Adrenal gland (tissue), 9 donors: ENCODE measurements at regions not wholly inside any gene's neighbourhood (a gene's known extent, or its start where the extent isn't known, plus 50 kb on each side); places are given as distances from the start of the nearest gene placed in this dataset.

ENCODE experiments used
- DNase-seq, 7 donors: peaks; one replicate each; pipeline ENCODE4 v3.0.0-alpha.2; 2019 to 2020
- H3K27ac ChIP-seq, 5 donors: fragments of 200-600 bp; sonication (generic) in 4 of 5; 1 replicate in 3 of 5; 2 replicates in 2 of 5; pipeline versions ENCODE4 v1.5.1 to v1.8.0; 2016 to 2020; ENCODE audit warnings: mild to moderate bottlenecking in 1 of 5
- H3K27me3 ChIP-seq: fragments of 200-600 bp; 2 replicates; pipeline ENCODE4 v1.8.0; 2021
- H3K36me3 ChIP-seq, 2 donors: fragments of 200-600 bp; replicated peaks in 1 of 2; 1 replicate in 1 of 2; 2 replicates in 1 of 2; pipeline versions ENCODE4 v1.5.1 to v1.8.0; 2018 to 2022
- H3K4me1 ChIP-seq, 2 donors: fragments of 200-600 bp; replicated peaks in 1 of 2; 1 replicate in 1 of 2; 2 replicates in 1 of 2; pipeline versions ENCODE4 v1.5.1 to v1.8.0; 2018 to 2021
- H3K4me3 ChIP-seq, 4 donors: fragments of 200-600 bp; sonication (generic) in 3 of 4; one replicate each; pipeline ENCODE4 v1.5.1; 2016 to 2018
- H3K9me3 ChIP-seq, 3 donors: fragments of 200-600 bp; sonication (generic) in 1 of 3; replicated peaks in 1 of 3; 1 replicate in 2 of 3; 2 replicates in 1 of 3; pipeline versions ENCODE4 v1.5.1 to v1.8.0; 2016 to 2021
- POLR2A ChIP-seq, 2 donors: fragments of 450-650 bp; IDR thresholded peaks; one replicate each; pipeline ENCODE4 v1.6.1; 2017; ENCODE audit warnings: antibody characterized with exemption in 2 of 2, mild to moderate bottlenecking in 2 of 2, moderate library complexity in 1 of 2
- WGBS, 4 donors: extraction: QIAGEN DNeasy Blood & Tissue Kit in 2 of 4; methylation state at CpG; one replicate each; pipeline versions ENCODE4 v1.1.5 to v1.1.7; 2013 to 2017; 5-methylcytosine and 5-hydroxymethylcytosine counted together
- intact Hi-C, 2 donors: fragments of 100-400 bp; cut with DNase I; formaldehyde crosslinking; loops; one replicate each; pipeline versions ENCODE4 v1.14.1 to v1.15.0; 2022 to 2023
- TF ChIP-seq, protein P1 (sequence below), 6 experiments: fragments of 450-650 bp in 4 of 6; fragments of 200-600 bp in 2 of 6; sonication (generic) in 1 of 6; IDR thresholded peaks; 1 replicate in 5 of 6; 2 replicates in 1 of 6; pipeline versions ENCODE4 v1.5.1 to v1.8.0; 2016 to 2021; ENCODE audit warnings: antibody characterized with exemption in 6 of 6, mild to moderate bottlenecking in 2 of 6, moderate library complexity in 1 of 6
- donor health status: healthy with polysubstance abuse.
- donor health status: Bipolar disorder and iron deficiency.
- donor health status: DM: yes; HTN: yes; CAD: no.
- donor health status: DM: no; HTN: no; CAD: no.
- donor health status: DM: no; HTN: no; CAD: no.

DNA sequence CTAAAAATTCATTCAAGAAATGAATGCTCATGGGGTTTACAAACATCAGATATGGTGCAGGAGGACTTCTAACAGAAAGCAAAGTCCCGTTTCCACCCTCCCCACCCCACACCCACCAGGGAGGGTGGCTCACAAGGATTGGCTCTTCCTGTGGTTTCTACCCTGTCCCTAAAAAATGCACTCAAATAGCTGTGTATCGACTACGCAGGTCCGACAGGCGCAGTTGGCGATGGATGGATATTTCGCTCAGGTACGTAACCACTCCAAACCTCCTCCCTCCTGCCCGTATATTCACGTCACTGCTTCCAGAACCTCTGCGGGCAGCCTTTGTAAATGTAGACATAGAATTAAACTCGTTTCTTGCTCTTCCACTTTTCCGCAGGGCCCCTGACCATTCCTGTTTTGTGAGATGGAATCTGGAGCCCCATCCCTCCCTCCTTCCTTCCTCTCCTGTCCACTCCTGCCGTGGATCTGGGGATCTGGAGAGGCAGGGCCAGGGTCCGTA, 264.3 kb downstream of the BMP7 start:
- DNase-seq: no peak
- no peaks in the 10 kb centered on the region for H3K4me1 ChIP-seq
- no peak overlapping the region for H3K27ac ChIP-seq
- H3K36me3 ChIP-seq: no peaks in the 10 kb centered on the region
- peaks cover 0 to 7% (median 0%) of the 10 kb centered on the region in 3 donors for H3K9me3 ChIP-seq
- 71 to 75% (median 73%) methylated on average over 15 of the region's 15 CpGs for WGBS, 4 donors
- no peak for TF ChIP-seq POLR2A (IDR thresholded peaks at IDR 0.05)
- TF ChIP-seq, protein P1, sequence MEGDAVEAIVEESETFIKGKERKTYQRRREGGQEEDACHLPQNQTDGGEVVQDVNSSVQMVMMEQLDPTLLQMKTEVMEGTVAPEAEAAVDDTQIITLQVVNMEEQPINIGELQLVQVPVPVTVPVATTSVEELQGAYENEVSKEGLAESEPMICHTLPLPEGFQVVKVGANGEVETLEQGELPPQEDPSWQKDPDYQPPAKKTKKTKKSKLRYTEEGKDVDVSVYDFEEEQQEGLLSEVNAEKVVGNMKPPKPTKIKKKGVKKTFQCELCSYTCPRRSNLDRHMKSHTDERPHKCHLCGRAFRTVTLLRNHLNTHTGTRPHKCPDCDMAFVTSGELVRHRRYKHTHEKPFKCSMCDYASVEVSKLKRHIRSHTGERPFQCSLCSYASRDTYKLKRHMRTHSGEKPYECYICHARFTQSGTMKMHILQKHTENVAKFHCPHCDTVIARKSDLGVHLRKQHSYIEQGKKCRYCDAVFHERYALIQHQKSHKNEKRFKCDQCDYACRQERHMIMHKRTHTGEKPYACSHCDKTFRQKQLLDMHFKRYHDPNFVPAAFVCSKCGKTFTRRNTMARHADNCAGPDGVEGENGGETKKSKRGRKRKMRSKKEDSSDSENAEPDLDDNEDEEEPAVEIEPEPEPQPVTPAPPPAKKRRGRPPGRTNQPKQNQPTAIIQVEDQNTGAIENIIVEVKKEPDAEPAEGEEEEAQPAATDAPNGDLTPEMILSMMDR (IDR thresholded peaks at IDR 0.05): no peak
- intact Hi-C loops: no loop called here
- peaks cover 4% of the 10 kb centered on the region for H3K27me3 ChIP-seq
- H3K4me3 ChIP-seq: no peak overlapping the region

DNA sequence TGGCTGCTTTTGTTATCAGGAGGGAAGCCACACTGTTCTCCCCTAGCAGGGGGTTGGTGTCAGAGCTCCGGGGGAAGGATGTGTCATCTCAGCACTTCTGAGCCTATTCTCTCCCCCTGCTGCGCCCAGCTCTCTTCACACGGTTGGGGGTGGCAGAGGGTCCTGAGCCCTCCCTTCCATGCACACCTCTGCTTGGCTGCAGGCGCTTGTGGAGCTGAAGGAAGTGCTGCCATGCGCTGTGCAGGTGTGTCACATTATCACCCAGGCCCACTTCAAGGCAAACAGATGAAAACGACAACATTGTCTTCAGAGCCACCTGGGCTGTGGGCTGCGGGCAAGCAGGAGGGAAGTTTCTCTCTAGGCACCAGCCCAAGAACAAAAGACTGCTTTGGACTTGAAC, 263.4 kb downstream of the BMP7 start:
- H3K9me3 ChIP-seq: peaks cover 0 to 7% (median 0%) of the 10 kb centered on the region in 3 donors
- TF ChIP-seq POLR2A (IDR thresholded peaks at IDR 0.05): no peak
- TF ChIP-seq, protein P1 (IDR thresholded peaks at IDR 0.05): no peak
- no peak overlapping the region for H3K27ac ChIP-seq
- H3K27me3 ChIP-seq: peaks cover 4% of the 10 kb centered on the region
- H3K36me3 ChIP-seq: no peaks in the 10 kb centered on the region
- no peak for DNase-seq
- 30 to 44% (median 39%) methylated on average over 3 to 7 of the region's 7 CpGs for WGBS, 4 donors
- H3K4me1 ChIP-seq: no peaks in the 10 kb centered on the region
- H3K4me3 ChIP-seq: no peak overlapping the region
- intact Hi-C loops: no loop called here

DNA sequence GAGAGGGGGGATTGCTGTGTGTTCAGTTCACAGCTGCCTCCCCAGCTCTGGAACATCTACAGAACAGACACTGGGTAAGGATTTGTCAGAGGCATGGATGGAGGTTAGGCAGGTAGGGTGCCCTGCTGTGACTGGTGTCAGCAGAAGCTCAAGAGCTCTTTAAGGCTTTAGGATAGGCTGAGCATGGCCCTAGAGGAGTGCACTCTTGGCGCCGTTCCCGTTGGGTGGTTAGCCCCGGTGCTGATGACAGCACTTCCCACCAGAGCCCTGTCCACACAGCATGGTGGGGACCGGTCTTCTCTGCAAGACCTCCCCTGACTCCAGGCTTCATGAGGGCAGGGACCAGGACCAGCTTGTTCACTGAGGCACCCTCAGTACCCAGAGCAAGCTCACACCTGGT, 262.0 kb downstream of the BMP7 start:
- Histone ChIP-seq H3K36me3 (no peaks in the 10 kb centered on the region), H3K4me3 (no peak overlapping the region), H3K27me3 (peaks cover 4% of the 10 kb centered on the region), H3K27ac (no peak overlapping the region), H3K4me1 (no peaks in the 10 kb centered on the region), H3K9me3 (no peaks in the 10 kb centered on the region)
- intact Hi-C loops: no loop called here
- TF ChIP-seq, protein P1 (IDR thresholded peaks at IDR 0.05): no peak
- TF ChIP-seq POLR2A (IDR thresholded peaks at IDR 0.05): no peak
- WGBS, 4 donors: 67 to 84% (median 83%) methylated on average over 1 to 5 of the region's 5 CpGs
- no peak for DNase-seq

DNA sequence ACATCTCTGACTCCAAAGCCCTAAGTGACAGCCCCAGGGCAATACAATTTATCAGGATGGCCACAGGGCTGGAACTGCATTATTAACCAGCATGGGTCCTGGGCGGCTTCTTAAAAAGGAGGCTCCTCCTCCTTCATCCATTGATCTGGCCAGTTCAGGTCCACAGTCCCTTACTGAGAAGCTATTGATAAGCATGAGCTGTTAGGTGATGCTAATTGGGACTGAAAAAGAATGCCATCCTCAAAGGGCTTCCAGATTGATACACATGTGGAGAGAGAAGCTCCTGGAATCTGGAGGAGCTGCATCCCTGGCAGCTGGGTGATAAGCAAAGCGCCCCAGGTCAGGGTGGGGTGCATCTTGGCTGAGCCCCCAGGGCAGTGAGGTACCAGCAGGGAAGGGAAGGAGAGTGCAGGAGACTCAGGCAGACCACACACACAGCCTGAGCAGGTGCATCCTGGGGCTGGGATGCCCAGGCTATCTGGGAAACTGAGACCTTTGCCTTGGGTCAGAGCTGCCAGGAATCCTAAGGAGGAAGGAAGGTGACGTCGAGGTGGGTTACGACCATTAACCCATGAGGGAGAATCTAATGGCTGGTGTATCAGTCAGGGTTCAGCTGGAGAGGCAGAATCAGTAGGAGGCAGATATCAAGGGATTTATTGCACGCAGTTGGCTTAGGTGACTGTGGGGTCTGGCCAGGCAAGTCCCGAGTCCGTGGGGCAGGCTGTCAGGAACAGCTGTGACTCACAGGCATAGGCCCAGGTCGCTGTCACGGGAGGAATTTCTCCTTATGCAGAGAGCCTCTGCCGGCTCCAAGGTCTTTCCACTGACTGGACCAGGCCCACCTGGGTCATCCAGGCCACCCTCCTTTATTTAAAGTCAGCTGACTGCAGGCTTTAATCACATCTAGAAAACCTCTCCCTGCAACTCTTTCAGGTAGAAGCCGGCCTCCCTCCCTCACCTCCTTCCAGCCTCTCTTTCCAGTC, 261.2 kb downstream of the BMP7 start:
- no peak overlapping the region for H3K27ac ChIP-seq
- TF ChIP-seq POLR2A (IDR thresholded peaks at IDR 0.05): no peak
- TF ChIP-seq, protein P1 (IDR thresholded peaks at IDR 0.05): no peak
- DNase-seq: no peak
- intact Hi-C loops: no loop called here
- H3K4me3 ChIP-seq: no peak overlapping the region
- H3K27me3 ChIP-seq: peaks cover 4% of the 10 kb centered on the region
- no peaks in the 10 kb centered on the region for H3K36me3 ChIP-seq
- WGBS, 4 donors: 40 to 50% (median 45%) methylated on average over 10 to 12 of the region's 12 CpGs
- H3K4me1 ChIP-seq: no peaks in the 10 kb centered on the region
- no peaks in the 10 kb centered on the region for H3K9me3 ChIP-seq
